ENCODE measurements at regions not wholly inside any gene's neighbourhood (a gene's known extent, or its start where the extent isn't known, plus 50 kb on each side); places are given as distances from the start of the nearest gene placed in this dataset.

DNA sequence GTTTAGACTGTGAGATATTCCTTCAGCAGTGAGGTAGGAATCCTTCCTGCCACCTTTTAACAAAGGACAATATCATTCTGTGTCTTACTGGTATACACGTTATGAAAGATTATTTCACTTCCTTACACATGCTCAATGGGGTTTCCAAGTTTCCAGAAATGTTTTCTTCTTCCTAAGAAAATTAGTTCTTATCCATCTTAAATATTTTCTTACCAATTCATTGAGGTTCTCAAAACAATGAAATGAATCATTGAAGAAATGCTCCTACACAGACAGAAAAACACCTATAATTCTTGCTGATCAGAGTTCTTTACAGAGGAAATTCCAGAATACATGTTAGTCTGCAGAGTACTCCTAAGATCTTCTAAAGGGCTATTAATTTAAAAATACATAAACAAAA, 51.4 kb upstream of the SEC61G start:
- DNase-seq, result no peak

DNA sequence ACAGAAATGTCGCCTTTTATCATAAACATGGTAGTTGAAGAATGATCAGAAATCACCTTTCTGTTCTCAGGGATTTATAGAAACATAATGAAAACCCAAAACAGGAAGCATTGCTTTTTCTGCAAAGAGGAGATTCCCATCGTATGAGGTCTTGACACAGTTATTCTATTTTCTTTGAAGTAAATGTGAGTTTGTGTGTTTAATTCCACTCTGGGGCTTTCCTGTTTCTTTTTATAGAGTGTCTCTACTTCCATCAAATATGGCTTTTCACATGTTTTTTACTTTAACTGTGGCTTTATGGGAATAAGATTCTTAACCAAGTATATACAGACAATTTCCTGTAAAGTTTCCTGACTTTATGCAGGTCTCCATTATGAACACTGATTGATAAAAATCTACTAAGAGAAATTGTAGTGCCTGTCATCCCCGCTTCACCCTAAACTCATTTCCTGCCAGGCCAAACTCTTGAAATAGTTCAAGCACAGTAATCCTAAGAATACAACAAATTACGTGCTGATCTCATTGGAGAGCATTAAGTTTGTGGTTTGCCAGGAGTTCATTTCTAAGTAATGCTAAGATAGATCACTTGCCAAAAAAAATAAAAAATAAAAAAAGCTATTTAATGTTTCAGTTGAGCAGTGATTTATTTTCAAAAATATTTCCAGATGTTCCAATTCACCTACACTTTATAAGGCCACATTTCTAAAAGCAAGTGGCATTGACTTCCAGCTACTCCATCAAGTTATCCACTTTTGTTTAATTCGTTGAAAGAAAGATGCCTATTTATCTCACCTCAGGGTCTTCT, 52.2 kb upstream of the SEC61G start:
- DNase-seq, result no peak

DNA sequence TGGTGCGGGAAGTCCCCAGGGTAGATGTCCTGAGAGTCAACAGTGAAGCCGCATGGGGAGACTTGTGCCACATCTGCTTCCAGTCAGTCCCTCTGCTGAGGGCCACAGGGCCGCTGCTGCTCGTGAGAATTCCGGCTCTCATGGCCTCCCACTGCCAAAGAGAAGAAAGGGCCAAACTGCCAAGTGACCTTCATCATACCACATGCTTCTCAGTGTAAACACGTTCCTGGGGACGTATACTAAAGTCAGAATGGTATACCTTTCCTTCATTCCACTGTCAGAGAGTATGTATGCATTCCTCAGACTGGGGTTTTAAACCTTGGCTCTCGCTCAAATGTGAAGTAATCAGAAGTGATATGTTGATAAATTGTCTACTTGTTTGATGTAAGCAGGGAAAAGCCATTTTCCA, 52.8 kb upstream of the SEC61G start:
- DNase-seq, result no peak

DNA sequence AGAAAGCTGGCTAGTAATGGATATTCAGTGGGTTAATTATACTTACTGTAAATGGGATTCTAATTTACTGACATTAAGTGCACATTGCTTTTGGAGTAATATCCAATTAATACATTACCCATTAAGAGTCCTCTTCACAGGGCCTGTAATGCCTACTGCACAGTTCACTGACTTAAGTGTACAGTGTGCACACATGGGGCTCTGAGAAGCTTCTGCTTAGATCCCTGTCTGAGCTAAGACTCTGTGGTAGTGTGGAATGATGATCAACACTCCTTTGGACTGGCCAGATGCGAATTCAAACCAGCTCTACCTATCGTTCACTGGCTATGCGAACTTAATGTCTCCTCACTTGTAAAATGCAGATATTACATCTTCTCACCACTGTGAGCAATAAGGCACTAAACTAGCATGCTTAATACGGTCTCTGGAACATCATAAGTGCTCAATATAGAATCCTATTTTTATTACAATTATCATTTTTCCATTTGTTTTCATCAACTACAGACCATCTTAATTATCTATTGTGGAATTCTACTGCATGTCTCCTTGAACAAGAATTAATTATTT, 53.8 kb upstream of the SEC61G start:
- DNase-seq, result no peak

DNA sequence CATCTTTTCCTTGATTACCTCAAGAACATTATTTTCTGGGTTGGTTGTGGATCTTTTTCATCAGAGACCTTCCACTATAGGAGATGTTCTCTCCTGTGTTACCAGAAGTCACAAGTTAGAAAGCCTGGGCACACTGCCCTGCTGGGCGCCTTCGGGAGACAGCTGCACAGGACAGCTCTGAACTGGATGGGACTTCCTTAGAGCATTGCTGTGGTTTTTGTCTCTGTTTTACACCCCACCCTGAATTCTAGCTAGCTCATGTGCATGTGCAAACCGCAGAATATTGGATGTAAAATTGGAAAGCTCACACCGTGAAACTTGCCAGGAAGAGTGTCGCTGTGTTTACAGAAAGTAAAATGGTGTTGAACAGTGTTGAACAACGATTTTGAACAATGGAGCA, 54.4 kb upstream of the SEC61G start:
- no peak for DNase-seq

DNA sequence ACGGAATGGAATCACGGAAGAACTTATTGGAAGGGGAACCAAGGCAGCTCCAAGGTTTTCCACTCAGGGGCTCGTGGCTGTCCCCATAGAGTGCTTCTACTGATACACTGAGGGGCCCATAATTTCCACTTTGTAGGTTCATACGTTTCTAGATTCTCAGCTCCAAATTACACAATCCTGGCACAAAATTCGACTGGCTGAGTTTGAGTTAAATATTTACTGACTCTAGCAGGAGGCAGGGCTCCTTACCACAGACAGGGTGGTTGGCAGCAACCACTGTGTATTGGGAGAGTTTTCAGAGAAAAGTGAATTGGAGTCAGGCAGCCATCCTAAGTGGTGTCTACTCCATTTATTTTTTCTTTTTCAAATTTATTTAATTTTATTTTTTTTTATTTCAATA, 55.4 kb upstream of the SEC61G start:
- DNase-seq, result no peak

DNA sequence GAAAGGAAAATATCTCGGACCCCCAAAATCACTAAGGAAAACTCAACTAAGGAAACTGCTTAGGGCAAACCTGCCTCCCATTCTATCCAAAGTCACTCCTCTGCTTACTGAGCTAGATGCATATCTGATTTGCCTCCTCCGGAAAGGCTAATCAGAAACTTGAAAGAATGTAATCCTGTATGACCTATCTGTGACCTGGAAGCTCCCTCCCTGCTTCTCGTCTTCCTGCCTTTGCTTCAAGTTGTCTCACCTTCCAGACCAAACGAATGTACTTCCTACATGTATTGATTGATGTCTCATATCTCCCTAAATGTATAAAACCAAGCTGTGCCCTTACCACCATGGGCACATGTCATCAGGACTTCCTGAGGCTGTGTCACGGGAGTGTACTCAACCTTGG, 58.1 kb upstream of the SEC61G start:
- DNase-seq, result no peak

DNA sequence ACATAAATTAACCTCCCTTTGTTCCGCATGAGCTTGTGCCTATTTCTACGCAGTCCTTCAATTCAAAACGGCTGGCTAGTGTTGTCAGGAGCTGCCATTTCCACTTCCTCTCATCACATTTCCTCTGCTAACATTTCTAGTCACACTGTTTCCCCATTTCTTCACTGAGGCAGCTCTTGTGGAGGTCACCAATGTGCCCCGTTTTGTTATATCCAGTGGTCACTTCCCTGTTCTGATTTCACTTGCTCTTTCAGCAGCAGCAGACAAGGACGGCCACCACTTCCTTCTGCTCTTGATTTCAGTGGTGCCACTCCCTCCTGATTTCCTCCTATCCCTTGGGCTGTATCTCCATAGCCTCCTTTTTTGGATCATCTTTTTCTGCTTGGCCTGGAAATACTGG, 64.8 kb upstream of the SEC61G start:
- DNase-seq, result no peak

DNA sequence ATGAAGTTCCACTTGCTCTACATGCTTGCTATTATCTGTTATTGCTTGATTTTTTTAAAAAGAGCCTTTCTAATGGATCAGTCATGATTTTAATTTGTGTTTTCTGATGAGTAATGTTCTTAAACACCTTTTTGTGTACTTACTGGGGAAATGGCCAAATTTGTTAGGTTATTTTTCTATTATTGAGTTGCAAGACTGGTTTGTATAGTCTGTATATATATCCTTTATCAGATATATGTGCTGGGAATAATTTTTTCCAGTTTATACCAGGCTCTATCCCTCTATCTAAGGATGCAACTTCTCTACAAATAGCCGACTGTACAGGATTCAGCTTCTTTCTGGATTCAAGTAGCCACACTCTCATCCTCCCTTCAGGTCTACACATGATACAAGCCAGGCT, 65.6 kb upstream of the SEC61G start:
- DNase-seq, result no peak

DNA sequence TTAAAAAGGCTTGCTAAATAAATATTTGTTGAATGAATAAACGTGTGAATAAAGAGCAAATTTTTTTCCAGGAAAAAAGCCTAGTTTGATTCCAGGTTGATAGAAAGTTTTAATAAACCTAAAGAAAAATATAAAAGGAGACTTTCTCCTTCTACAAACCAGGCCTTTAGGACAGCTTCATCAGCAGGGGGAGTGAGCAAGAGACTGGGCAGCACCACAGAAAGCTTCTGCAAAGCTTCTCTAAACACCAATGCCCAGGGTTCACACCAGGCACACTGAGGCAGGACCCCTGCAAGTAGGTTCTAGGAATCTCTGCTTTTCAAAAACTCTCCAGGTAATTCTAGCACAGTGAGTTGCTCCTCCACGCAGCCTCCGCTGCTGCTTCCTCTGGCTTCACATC, 66.4 kb upstream of the SEC61G start:
- no peak for DNase-seq

DNA sequence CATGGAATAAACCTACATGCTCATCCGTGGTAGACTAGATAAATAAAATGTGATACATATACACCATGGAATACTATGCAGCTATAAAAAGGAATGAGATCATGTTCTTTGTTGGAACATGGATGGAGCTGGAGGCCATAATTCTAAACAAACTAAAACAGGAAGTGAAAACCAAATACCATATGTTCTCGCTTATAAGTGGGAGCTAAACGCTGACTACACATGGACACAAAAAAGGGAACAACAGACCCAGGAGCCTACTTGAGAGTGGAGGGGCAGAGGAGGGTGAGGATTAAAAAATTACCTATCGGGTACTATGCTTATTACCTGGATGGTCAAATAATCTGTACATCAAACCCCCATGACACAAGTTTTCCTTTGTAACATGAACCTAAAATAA, 68.7 kb upstream of the SEC61G start:
- no peak for DNase-seq

DNA sequence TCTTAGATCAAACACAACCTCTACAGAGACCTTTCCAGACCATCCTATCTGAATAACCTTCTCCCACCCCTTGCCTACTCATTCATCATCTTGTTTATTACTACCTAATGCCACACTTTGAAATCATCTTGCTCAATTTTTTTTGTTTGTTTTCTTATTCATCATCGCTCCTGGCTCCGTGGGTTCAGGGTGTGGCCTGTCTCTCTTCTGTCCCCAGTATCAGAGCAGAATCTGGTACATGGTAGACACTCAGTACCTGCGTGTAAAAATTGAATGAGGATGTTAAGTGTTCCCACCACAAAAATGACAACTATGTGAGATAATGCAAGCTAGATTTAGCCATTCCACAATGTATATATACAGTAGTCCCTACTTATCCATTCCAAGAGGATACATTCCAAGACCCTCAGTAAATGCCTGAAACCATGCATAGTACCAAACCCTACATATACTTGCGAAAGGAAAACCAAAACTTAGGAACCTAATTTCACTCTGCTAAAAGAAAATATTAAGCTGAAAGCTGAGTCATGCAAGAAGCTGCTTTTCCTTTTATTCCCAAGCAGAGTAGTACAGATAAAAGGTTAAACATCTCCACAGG, 72.1 kb upstream of the SEC61G start:
- DNase-seq, result no peak

DNA sequence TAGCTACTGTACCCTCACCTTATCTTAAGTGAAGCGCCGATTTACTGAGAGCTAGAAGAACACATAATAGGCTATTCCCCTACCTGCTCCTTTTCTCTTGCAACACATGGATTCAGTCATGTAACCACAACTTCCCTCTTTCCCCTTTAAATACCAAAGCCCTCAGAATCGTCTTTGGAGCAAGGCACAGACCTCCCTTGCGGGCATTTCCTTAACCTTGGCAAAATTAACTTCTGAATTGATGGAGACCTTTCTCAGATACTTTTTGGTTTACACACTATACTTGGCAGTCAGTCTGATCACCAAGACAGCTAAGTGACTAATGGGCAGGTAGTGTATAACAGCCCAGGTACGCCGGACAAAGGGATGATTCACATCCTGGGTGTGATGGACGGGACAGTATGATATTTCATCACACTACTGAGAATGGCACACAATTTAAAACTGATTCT, 72.7 kb upstream of the SEC61G start:
- no peak for DNase-seq

DNA sequence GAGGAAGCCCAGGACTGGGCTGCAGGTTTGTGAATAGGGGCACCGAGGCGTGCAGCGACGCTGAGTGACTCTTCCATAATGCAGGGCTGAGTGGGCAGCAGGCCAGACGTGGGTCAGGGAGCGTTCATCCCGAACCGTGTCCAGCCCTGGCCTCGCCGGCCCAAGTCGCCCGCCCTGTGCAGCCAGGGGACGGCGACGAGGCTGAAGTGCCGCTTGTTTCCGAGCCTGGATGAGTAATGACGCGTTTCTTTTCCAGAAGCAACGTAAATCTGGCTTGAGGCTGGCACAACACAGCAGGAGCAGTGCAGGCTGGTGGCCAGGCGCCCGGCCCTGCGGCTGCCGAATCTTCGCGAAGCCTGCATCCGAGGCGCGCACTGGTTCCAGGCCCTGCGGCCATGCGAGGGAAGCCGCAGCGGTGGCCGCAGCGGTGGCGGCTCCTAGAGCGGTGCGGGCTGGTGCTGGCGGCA, 74.0 kb upstream of the SEC61G start:
- no peak for DNase-seq

DNA sequence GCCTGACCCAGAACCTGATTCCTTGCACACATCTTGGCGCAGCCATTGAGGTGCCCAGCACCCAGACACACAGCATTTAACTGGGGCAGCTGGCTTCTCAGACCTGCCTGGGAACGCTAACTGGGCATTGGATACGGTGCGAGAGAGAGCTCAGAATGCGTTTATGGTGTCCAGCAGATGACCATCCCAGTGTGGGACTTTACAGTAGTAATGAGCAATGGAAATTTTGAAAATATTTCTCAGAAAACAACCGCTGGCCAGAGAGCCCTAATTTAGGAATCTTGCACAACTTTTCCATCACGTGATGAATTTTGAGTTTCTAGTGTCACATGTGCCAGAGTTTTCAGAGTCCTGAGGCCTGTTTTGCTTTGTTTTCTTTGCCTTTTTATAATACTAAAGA, 78.2 kb upstream of the SEC61G start:
- no peak for DNase-seq

DNA sequence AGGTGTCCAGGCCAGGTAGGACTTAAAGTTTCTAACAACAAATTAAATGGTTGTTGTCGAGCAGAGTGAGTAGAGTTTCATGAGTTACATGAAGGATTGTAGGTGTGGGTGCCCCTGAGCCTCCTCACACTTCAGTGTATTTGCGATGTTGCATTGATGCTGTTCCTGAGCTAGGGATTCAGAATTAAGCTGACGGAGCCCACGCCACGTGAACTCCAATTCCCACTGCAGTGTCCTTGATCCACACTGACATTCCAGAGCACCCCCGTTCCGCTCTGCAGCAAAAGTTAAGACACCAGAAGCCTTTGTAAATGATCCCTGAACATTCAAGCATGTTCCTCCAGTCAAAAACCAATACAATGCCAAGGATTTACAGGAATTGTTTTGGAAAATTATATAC, 78.8 kb upstream of the SEC61G start:
- DNase-seq, result no peak

DNA sequence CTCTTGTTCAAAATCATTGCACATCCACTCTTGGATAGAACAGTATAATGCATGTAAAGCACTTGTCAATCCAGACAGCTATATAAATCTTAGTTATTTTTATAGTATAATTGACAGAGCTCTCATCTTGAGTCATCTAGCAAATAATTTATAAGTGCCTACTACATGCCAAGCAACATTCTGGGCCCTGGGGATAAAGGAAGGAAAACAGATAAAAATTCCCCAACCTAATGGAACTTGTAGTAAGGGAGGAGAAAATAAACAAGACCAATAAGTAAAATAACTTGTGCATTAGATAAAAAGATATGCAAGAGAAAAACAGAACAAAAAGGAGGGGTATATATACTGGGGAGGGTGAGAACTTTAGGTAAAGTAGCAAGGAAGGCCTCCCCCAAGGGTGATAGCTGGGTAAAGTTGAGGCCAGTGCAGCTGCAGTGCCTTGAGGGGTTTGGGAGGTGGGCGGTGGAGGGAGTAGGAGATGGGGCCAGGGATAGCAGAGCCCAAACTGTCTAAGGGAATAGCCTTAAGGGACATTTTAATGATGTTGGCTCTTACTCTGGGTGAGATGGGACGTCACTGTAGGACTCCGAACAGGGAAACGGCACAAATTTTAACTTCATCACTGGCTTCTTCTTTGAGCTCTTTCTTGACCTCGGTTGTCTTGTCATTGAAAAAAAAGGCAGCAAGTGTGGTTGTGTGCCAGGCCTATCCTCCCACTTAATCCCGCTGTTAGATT, 79.3 kb upstream of the SEC61G start:
- no peak for DNase-seq

DNA sequence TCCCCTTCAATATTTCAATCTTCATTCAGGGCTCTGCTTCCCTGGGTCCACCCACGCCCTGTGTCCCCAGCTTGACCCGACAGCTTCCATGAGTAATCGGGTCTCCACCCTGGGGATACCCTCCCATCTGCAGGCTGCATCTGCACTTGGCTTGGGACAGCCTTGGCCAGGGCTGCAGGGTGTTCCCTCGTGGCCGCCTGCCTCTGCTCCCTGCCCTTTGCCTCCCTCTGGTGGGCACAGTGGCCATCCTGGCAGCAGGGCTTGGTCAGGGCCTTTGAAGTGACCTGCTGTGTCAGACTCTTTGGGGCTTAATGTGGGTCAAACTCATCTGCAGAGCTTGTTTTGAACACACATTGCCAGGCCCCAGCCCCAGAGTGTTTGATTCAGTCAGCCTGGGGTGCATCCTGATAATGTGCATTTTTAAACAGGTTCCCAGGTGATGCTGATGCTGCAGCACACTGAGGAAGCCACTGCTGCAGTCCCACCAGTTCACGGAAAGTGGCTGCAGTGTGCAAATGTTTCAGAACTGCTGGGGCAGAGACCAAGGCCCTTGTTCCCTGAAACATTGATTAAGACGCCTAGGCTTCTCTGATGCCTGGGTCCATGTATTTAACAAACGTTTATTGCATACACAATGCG, 80.7 kb upstream of the SEC61G start:
- peak in 1 of 2 experiments; percentile 15 for DNase-seq

DNA sequence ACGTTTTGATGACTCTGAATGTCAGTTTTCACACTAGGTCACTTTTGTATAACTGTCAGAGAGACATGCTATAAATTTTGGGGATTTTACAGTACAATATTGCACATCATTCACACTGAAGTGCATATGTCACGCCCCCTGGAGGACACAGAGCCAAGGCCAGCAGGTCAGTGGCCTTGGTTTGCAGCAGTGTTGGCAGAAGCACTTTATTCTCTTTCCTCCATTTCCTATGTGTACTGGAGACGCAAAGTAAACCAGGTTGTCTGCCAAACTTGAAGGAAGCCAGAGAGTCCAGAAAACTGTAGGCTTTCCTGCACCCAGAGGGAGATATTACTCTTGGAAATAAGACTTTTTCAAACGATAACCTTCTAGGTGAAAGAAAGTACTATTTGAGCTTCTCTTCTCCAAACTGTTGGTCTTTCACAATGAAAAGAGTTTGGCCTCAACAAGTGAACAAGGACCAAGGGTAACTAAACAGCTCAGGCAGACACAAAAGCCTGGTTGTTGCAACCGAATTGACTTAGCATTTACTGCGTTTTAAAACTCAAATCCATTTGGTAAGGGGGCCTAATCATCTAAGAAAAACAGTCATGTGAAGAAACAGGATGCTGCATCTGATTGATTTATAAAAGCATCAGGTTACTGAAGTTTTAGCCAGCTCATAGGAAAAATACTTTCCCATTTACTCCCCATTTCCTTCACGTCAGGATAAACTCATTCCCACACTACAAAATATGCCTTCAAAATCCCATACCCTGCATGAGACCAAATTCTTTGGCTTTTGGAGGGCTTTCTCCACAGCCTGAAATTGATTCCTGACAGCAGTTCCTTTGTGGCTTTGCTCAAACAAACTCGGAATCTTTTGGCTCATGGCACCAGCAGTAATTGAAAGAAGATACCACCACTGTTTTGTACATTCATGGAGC, 83.0 kb upstream of the SEC61G start:
- DNase-seq, result no peak

DNA sequence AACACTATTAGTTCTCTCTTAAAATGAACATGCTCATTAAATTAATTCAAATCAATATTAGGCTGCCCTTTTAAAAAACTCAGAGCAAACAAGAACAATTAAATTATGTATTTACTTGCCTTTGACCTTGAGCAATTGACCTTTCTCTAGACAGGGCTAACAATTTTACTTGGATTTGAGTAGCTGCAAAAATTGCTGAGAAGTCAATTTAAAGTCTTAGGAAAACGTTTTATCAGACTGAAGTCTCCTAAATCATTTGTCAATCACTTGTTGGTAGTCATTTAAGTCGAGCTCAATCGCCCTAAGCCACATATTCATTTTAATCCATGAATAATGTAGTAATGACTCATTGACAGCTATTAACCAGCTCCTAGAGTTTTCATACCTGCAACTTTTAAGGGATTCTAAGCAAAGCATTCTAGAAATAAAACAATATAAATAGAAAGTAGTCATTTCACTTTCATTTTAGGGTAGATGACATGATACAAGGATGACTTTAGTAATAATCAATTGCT, 84.9 kb upstream of the SEC61G start:
- DNase-seq, result no peak

DNA sequence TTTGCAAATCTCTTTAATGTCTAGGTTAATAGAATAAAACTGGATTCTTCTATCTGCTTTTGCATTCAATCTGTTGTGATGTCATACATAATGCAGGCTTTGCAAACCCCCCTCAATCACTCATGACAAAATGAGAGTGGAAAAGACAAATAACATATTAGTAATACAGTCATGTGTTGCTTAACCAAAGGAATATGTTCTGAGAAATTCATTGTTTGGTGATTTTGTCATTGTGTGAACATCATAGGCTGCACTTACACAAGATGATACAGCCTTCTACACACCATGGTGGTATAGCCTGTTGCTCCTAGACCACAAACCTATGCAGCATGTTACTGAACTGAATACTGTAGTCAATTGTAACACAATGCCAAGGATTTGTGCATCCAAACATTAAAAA, 87.3 kb upstream of the SEC61G start:
- no peak for DNase-seq

DNA sequence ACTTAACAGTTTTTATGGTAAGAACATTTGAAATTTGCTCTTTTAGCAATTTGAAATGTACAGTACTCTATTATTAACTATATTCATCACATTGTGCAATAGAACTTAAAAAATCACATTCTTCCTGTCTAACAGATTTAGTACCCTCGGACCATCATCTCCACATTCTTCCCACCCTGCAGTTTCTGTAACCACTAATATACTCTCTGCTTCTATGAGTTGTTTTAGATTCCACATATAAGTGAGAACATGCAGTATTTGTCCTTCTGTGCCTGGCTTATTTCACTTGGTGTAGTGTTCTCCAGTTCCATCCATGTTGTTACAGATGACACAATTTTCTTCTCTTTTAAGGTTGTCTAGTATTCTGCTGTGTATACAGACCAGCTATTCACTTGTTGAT, 88.9 kb upstream of the SEC61G start:
- DNase-seq, result no peak

All from NCI-H1930 (cell line).